ENCODE measurements at regions not wholly inside any gene's neighbourhood (a gene's known extent, or its start where the extent isn't known, plus 50 kb on each side); places are given as distances from the start of the nearest gene placed in this dataset.

- Mint-ChIP-seq H3K27me3 (ENCODE audit: unreplicated experiment) (no peaks in the 10 kb centered on the region), H3K27ac (ENCODE audit: unreplicated experiment) (no peak overlapping the region), H3K4me1 (ENCODE audit: low read depth, unreplicated experiment) (no peaks in the 10 kb centered on the region), H3K9me3 (ENCODE audit: unreplicated experiment) (no peaks in the 10 kb centered on the region), H3K4me3 (ENCODE audit: unreplicated experiment) (no peak overlapping the region), H3K36me3 (ENCODE audit: unreplicated experiment) (peaks cover 9% of the 10 kb centered on the region)
- TF ChIP-seq CTCF (IDR thresholded peaks at IDR 0.05; ENCODE audit: partially characterized antibody, unreplicated experiment): no peak
- DNase-seq: no peak
Measured at GRCh38 chr5:158421319-158421718, 562.4 kb upstream of the CLINT1 start.

GRCh38 chr5:158419186-158419585 is 560.2 kb upstream of the CLINT1 start:
- no peak overlapping the region for H3K4me3 Mint-ChIP-seq (ENCODE audit: unreplicated experiment)
- peaks cover 2% of the 10 kb centered on the region for H3K9me3 Mint-ChIP-seq (ENCODE audit: unreplicated experiment)
- DNase-seq: no peak
- no peak for TF ChIP-seq CTCF (IDR thresholded peaks at IDR 0.05; ENCODE audit: partially characterized antibody, unreplicated experiment)
- H3K4me1 Mint-ChIP-seq (ENCODE audit: low read depth, unreplicated experiment): peaks cover 2% of the 10 kb centered on the region
- H3K27ac Mint-ChIP-seq (ENCODE audit: unreplicated experiment): no peak overlapping the region
- peaks cover 9% of the 10 kb centered on the region for H3K36me3 Mint-ChIP-seq (ENCODE audit: unreplicated experiment)
- peaks cover 2% of the 10 kb centered on the region for H3K27me3 Mint-ChIP-seq (ENCODE audit: unreplicated experiment)

GRCh38 chr5:158414780-158415179 is 555.8 kb upstream of the CLINT1 start:
- Mint-ChIP-seq H3K9me3 (ENCODE audit: unreplicated experiment) (peaks cover 2% of the 10 kb centered on the region), H3K4me1 (ENCODE audit: low read depth, unreplicated experiment) (peaks cover 2% of the 10 kb centered on the region), H3K4me3 (ENCODE audit: unreplicated experiment) (no peak overlapping the region), H3K36me3 (ENCODE audit: unreplicated experiment) (no peaks in the 10 kb centered on the region), H3K27me3 (ENCODE audit: unreplicated experiment) (peaks cover 2% of the 10 kb centered on the region), H3K27ac (ENCODE audit: unreplicated experiment) (no peak overlapping the region)
- no peak for DNase-seq
- TF ChIP-seq CTCF (IDR thresholded peaks at IDR 0.05; ENCODE audit: partially characterized antibody, unreplicated experiment): no peak

GRCh38 chr5:158414333-158414762 is 555.4 kb upstream of the CLINT1 start:
- H3K36me3 Mint-ChIP-seq (ENCODE audit: unreplicated experiment): no peaks in the 10 kb centered on the region
- peaks cover 2% of the 10 kb centered on the region for H3K27me3 Mint-ChIP-seq (ENCODE audit: unreplicated experiment)
- H3K4me1 Mint-ChIP-seq (ENCODE audit: low read depth, unreplicated experiment): peaks cover 2% of the 10 kb centered on the region
- no peak for TF ChIP-seq CTCF (IDR thresholded peaks at IDR 0.05; ENCODE audit: partially characterized antibody, unreplicated experiment)
- H3K4me3 Mint-ChIP-seq (ENCODE audit: unreplicated experiment): no peak overlapping the region
- DNase-seq: no peak
- H3K27ac Mint-ChIP-seq (ENCODE audit: unreplicated experiment): peak overlapping the region; percentile 33
- H3K9me3 Mint-ChIP-seq (ENCODE audit: unreplicated experiment): peaks cover 2% of the 10 kb centered on the region

- DNase-seq: no peak
- no peaks in the 10 kb centered on the region for H3K36me3 Mint-ChIP-seq (ENCODE audit: unreplicated experiment)
- no peak overlapping the region for H3K4me3 Mint-ChIP-seq (ENCODE audit: unreplicated experiment)
- H3K27ac Mint-ChIP-seq (ENCODE audit: unreplicated experiment): no peak overlapping the region
- peaks cover 2% of the 10 kb centered on the region for H3K9me3 Mint-ChIP-seq (ENCODE audit: unreplicated experiment)
- H3K4me1 Mint-ChIP-seq (ENCODE audit: low read depth, unreplicated experiment): peaks cover 2% of the 10 kb centered on the region
- peaks cover 2% of the 10 kb centered on the region for H3K27me3 Mint-ChIP-seq (ENCODE audit: unreplicated experiment)
- no peak for TF ChIP-seq CTCF (IDR thresholded peaks at IDR 0.05; ENCODE audit: partially characterized antibody, unreplicated experiment)
Measured at GRCh38 chr5:158413122-158413680, 554.3 kb upstream of the CLINT1 start.

Data from glutamatergic neuron (in vitro differentiated cells).